HG02610 (cell line): ENCODE measurements at regions not wholly inside any gene's neighbourhood (a gene's known extent, or its start where the extent isn't known, plus 50 kb on each side); places are given as distances from the start of the nearest gene placed in this dataset.

Experiments used
- ATAC-seq: cut with Tn5 transposase; IDR thresholded peaks from one replicate; pipeline ENCODE4 v1.9.1; 2021; ENCODE audit warnings: mild to moderate bottlenecking, moderate library complexity; ENCODE audit not compliant: unreplicated experiment

DNA sequence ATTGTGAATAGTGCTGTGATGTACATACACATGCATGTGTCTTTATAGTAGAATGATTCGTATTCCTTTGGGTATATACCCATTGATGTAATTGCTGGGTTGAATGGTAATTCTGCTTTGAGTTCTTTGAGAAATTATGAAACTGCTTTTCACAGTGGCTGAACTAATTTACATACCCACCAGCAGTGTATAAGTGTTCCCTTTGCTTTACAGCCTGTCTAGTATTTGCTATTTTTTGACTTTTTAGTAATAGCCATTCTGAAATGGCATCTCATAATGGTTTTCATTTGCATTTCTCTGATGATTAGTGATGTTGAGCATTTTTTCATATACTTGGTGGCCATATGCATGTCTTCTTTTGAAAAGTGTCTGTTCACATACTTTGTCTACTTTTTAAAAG, 54.5 kb upstream of the FAM78B start:
- peak; percentile 92 for ATAC-seq

- ATAC-seq = no peak
Observed at GRCh38 chr1:166233750-166234366, 67.1 kb upstream of the FAM78B start.

DNA sequence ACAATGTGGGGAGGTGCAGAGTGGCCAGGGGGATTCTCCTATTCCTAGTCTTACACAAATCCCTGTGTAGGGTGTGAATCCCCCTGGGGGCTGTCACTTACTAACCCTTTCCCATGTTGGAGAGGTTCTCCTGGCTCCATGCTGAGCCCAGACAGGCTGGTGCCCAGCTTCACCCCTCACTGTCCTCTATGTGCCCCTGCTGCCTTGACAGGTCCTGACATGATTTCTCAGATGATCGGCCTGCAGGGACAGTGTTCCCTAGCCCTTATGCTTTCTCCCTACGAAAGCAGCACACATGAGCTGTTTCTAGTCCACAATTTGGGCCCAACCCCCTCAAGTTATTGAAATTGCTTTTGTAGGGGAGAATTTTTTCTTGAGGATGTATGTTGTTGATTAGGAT, 68.9 kb upstream of the FAM78B start:
- no peak for ATAC-seq

GRCh38 chr1:166237675-166238074, 70.9 kb upstream of the FAM78B start:
- ATAC-seq = no peak

GRCh38 chr1:166253076-166253779, 86.4 kb upstream of the FAM78B start:
- ATAC-seq = no peak

DNA sequence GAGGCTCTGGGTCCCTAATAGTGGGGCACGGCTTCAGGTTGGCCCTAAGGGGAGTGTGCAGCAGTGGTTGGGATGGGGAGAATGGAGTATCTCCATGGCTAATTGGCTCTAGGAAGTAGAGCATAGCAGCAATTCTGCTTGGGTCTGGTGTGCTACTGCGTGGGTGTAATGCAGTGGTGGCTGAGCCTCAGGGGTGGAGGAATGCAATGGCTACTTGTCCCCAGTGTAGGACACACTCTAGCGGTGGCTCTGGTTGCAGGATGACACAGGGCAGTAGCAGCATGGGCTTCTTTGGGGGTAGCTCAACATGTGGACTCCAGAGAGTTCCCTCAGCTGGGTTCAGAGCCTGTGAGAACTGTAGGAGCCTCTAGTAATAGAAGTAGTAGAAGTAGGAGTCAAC, 91.2 kb upstream of the FAM78B start:
- peak; percentile 51 for ATAC-seq

DNA sequence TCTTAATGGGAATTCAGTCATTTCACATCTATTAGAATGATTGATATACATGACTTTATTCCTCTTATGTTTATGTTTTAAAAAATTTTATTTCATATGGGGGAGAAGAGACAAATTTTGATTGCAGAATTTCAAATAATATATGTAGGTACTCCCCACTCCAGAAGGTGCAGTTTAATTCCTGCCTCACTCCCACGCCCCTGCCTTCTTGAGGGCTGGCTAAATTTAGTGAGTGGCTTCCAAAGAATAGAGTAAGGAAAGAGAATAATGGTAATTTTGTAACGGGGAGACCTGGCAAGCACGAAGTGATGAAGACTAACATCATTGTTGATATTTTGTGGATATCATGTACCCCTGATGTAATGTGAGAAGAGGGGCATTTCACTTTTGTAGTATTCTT, 94.7 kb upstream of the FAM78B start:
- ATAC-seq = no peak

DNA sequence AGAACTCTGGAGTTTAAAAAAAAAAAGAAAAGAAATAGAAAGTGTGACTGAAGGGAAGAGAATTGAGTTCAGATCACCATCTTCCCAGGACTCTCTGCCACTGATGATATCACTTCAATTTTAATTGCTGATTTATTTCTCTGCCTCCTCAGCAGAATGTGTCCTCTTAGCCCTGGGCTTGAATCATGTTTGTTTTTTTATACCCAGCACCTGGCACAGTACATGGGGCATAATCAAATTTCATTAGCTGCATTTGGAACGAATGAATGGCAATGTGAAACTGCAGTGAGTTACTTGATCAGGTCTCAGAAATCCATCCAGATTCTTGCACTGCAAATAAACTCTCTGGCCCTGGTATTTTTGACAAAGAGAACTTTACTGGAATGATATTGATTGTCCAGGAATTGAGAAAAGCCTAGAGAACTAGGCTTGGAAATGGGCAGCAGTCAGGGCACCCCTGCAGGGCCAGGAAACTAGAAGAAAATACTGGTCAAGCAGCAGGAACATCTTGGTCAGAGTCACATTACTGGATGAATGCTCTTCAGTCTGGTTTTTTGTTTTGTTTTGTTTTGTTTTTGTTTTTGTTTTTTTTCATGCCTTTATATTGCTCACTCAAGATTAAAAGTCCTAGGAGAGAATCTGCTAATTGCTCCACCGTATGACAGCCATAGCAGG, 103.8 kb upstream of the FAM78B start:
- ATAC-seq = no peak

- ATAC-seq = no peak
Observed at GRCh38 chr1:166271151-166271538, 104.3 kb upstream of the FAM78B start.

GRCh38 chr1:166272155-166272554, 105.4 kb upstream of the FAM78B start:
- ATAC-seq = peak; percentile 62

DNA sequence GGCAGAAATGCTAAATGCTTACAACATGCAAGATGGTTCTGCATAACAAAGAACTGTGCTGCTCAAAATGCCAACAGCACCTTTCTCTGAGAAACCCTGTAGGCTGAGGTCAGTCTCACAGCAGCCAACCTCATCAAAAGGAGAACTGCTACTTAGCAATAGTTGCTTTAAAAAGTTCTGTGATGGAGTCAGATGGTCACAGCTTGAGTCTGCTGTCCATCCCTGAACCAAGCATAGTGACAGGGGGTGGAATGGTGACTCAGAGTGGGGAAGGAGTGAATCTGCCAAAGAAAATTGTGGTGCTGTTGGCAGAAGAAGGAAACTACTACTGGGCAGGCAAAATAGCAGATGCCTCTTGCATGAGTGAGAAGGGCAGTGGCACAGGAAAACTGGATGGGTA, 106.0 kb upstream of the FAM78B start:
- ATAC-seq = no peak

DNA sequence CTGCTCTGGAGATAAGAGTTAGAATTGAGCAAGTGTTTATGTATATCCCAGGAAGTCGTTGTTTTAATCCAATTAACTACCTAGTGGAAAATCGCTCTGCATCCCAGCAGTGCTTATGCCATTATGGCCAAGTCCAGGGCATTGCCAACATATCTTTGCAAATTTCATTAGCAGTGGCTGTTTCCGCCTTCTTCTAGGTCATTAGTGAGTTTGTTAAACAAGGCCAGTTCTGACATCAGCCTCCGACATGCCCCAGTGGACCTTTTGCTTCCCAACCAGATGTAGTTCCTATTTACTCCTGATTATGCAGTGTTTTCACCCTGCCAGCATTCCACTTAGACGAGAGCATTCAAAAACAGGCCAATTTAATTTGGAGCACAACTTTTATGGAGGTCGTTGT, 106.8 kb upstream of the FAM78B start:
- no peak for ATAC-seq

DNA sequence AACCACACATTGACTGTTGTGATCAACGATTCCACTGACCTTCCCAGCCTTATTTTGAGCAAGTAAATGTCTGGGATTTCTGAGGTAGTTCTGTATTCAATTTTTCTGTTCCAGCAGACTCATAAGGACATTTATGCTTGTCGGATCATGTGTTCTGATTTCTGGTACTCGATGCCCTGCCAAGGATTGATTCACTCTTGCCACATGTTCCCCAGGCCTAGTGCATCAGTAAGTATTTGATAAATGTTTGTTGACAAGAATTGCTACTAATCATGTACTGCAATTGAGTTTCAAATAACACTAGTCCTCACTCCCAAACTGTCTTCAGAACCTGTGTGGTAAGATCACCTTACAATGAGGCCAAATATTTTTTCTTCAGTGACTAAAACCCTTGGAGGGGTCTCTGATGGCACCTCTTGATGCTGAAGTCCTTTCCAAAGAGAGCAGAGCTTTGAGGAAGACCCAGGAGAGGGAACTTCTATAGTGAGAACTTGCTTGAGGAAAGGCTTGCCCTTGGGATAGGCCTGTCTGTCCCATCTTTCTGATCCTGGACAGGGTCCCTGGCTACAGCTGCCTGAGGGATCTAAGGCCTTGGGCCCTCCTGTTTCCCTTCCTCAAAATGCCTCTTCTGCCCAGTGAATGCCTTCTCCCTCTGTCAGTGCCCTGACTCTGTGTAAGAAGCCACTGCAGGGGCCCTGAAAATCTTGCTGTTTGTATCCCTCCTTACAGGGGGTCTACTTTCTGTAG, 115.8 kb upstream of the FAM78B start:
- ATAC-seq = no peak

GRCh38 chr1:166283190-166283589, 116.4 kb upstream of the FAM78B start:
- no peak for ATAC-seq

GRCh38 chr1:166283600-166283999, 116.8 kb upstream of the FAM78B start:
- no peak for ATAC-seq

- no peak for ATAC-seq
Observed at GRCh38 chr1:166289309-166290050, 122.7 kb upstream of the FAM78B start.

DNA sequence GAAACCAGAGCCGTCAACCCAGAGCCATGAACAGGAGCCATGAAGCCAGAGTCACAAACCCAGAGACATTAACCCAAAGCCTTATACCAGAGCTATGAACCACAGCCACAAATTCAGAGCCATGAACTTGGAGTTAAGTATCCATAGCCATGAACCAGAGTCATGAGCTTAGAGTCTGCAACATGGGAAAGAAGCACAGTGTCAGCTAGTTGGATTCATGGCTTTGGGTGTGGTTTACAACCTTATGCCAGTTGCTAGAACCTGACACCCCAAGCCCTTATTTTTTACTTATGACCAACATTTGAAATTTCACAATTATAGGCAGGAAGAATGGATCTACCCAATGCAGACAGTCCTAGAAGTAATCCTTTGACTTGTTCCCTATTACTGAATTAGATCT, 128.9 kb upstream of the FAM78B start:
- ATAC-seq = no peak

GRCh38 chr1:166297993-166298392, 131.2 kb upstream of the FAM78B start:
- ATAC-seq = peak; percentile 39

- ATAC-seq = no peak
Observed at GRCh38 chr1:166300767-166301166, 134.0 kb upstream of the FAM78B start.

GRCh38 chr1:166302989-166303758, 136.4 kb upstream of the FAM78B start:
- ATAC-seq = peak; percentile 56
